Liver (tissue), 3 donors: ENCODE measurements at regions not wholly inside any gene's neighbourhood (a gene's known extent, or its start where the extent isn't known, plus 50 kb on each side); places are given as distances from the start of the nearest gene placed in this dataset.

ENCODE experiments used
- ATF3 ChIP-seq: IDR thresholded peaks from 2 replicates; pipeline ENCODE4 v1.6.1; 2016; ENCODE audit warnings: antibody characterized with exemption
- CTCF ChIP-seq: fragments of 150-350 bp; IDR thresholded peaks from 2 replicates; pipeline ENCODE4 v1.5.1; 2017; ENCODE audit warnings: improper control_type of control experiment, low read depth, low read length; ENCODE audit not compliant: missing input control
- JUND ChIP-seq, 2 donors: IDR thresholded peaks; 2 replicates each; pipeline ENCODE4 v1.6.1; 2016; ENCODE audit warnings: antibody characterized with exemption in 2 of 2
- RAD21 ChIP-seq, 2 donors: IDR thresholded peaks; 2 replicates each; pipeline ENCODE4 v1.6.1; 2016; ENCODE audit warnings: antibody characterized with exemption in 2 of 2, mild to moderate bottlenecking in 2 of 2
- RXRA ChIP-seq, 2 donors: IDR thresholded peaks; 2 replicates each; pipeline ENCODE4 v1.6.1; 2017 to 2018; ENCODE audit warnings: antibody characterized with exemption in 2 of 2, mild to moderate bottlenecking in 1 of 2
- SP1 ChIP-seq: IDR thresholded peaks from 2 replicates; pipeline ENCODE4 v1.6.1; 2018; ENCODE audit warnings: antibody characterized with exemption, mild to moderate bottlenecking
- TAF1 ChIP-seq: conservative IDR thresholded peaks from 2 replicates; pipeline ENCODE4 v1.6.1; 2016; ENCODE audit warnings: antibody characterized with exemption, mild to moderate bottlenecking
- donor health status: healthy.
- donor health status: healthy.

GRCh38 chr13:40016953-40017660 is 361.6 kb downstream of the COG6 start:
- no peak for TF ChIP-seq CTCF
- no peak for TF ChIP-seq RXRA (IDR thresholded peaks at IDR 0.05)
- no peak for TF ChIP-seq SP1
- TF ChIP-seq ATF3: no peak
- TF ChIP-seq TAF1: no peak
- no peak for TF ChIP-seq RAD21 (IDR thresholded peaks at IDR 0.05)
- no peak for TF ChIP-seq JUND (IDR thresholded peaks at IDR 0.05)
